Cardiac muscle cell (in vitro differentiated cells and primary cell): ENCODE measurements at regions not wholly inside any gene's neighbourhood (a gene's known extent, or its start where the extent isn't known, plus 50 kb on each side); places are given as distances from the start of the nearest gene placed in this dataset.

Experiments
- DNase-seq, 2 donors: peaks; one replicate each; pipeline versions ENCODE4 v3.0.0 to v3.0.0-alpha.2; 2010 to 2017; ENCODE audit warnings: low read depth in 1 of 2, low spot score in 1 of 2
- H3K27ac ChIP-seq: fragments of 200-600 bp; sonication (generic); 2 replicates; pipeline ENCODE4 v1.5.1; 2016
- H3K27me3 ChIP-seq: fragments of 200-600 bp; sonication (generic); 2 replicates; pipeline ENCODE4 v1.6.0; 2016; ENCODE audit warnings: control low read depth
- H3K36me3 ChIP-seq: fragments of 200-600 bp; sonication (generic); 2 replicates; pipeline ENCODE4 v1.5.1; 2016; ENCODE audit warnings: control low read depth
- H3K4me1 ChIP-seq: fragments of 200-600 bp; sonication (generic); 2 replicates; pipeline ENCODE4 v1.8.1; 2017; ENCODE audit warnings: low read depth, mild to moderate bottlenecking, mixed run types
- H3K4me3 ChIP-seq: fragments of 200-600 bp; sonication (generic); 2 replicates; pipeline ENCODE4 v1.5.1; 2016; ENCODE audit warnings: mild to moderate bottlenecking
- H3K9me3 ChIP-seq: fragments of 200-600 bp; sonication (generic); 2 replicates; pipeline ENCODE4 v1.5.1; 2017; ENCODE audit warnings: low read depth, mild to moderate bottlenecking, control low read depth
- CTCF ChIP-seq: IDR thresholded peaks from 2 replicates; pipeline ENCODE4 v1.5.1; 2012; ENCODE audit warnings: low read depth, mild to moderate bottlenecking, low read length

- H3K4me3 ChIP-seq, result no peak overlapping the region
- no peak for TF ChIP-seq CTCF
- H3K27me3 ChIP-seq, result no peaks in the 10 kb centered on the region
- H3K9me3 ChIP-seq, result no peaks in the 10 kb centered on the region
- H3K4me1 ChIP-seq, result no peaks in the 10 kb centered on the region
- no peaks in the 10 kb centered on the region for H3K36me3 ChIP-seq
- no peak for DNase-seq
- H3K27ac ChIP-seq, result no peak overlapping the region
Observed at GRCh38 chr17:22570144-22570845, 878.0 kb downstream of the KCNJ18 start.

GRCh38 chr17:22599322-22599721 is 907.0 kb downstream of the KCNJ18 start:
- Histone ChIP-seq H3K4me3 (no peak overlapping the region), H3K9me3 (peaks cover 4% of the 10 kb centered on the region), H3K27me3 (no peaks in the 10 kb centered on the region), H3K4me1 (no peaks in the 10 kb centered on the region), H3K36me3 (no peaks in the 10 kb centered on the region), H3K27ac (no peak overlapping the region)
- no peak for DNase-seq
- no peak for TF ChIP-seq CTCF

DNA sequence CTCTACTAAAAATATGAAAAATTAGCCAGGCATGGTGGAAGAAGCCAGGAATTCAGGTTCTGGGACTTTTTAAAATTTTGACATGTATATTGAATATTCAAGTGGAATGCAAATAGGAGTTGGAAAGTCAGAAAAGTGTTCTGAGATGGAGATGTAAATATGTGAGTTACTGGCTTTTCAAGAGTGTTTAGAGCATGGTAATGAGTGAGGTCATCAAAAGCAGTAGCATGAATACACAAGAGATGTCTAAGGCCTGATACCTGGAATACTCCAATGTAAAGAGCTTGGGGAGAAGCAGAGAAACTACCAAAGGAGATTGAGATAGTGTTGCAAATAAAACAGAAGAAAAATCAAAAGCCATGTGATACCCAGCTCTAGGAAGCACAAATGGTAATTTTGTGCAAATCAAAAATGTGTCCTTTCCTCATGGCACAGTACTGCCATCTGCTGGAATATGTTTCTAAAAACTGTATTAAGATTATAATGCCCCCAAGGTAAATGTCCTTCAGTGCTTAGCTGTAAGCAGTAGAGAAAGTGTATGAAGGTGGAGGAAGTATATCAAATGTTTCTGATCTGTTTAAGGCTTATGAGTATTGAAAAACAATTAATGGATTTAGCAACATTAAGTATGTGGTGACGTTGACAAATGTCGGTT is 908.4 kb downstream of the KCNJ18 start:
- H3K27ac ChIP-seq, result no peak overlapping the region
- peaks cover 4% of the 10 kb centered on the region for H3K9me3 ChIP-seq
- no peak for TF ChIP-seq CTCF
- no peaks in the 10 kb centered on the region for H3K4me1 ChIP-seq
- peak; percentile 3 to 28 for DNase-seq
- no peaks in the 10 kb centered on the region for H3K36me3 ChIP-seq
- H3K4me3 ChIP-seq, result no peak overlapping the region
- H3K27me3 ChIP-seq, result no peaks in the 10 kb centered on the region
